ENCODE measurements at regions not wholly inside any gene's neighbourhood (a gene's known extent, or its start where the extent isn't known, plus 50 kb on each side); places are given as distances from the start of the nearest gene placed in this dataset.

DNA sequence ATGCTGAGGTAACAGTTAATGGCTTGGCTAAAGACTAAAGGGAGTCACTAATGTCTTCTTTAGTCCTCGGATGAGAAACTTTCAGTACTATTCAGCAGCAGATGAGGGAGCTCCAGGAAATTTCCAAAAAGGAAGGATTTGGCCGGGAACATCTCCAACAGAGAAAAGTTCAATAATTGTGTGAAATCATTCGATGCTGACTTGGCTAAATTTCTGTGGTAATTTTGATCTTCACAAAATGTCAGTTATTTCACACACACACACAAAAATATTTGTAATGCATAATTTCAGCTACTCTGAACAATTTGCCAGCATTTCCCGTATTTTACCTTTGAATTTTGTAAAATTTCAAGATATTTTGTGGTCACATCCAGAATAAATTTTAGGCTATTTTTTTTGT is 462.8 kb upstream of the MDFIC2 start:
- intact Hi-C loops (cut with DNase I) = no loop called here
- Histone ChIP-seq H3K9me3 (no peaks in the 10 kb centered on the region), H3K4me1 (no peaks in the 10 kb centered on the region), H3K4me3 (replicated peaks in 1 of 3) (no peak overlapping the region), H3K27me3 (no peaks in the 10 kb centered on the region), H3K36me3 (no peaks in the 10 kb centered on the region), H3K27ac (no peak overlapping the region)
- 70 to 82% methylated on average over 4 of the region's 4 CpGs for WGBS, 2 donors
- DNase-seq = no peak
- TF ChIP-seq POLR2A (IDR thresholded peaks at IDR 0.05) = no peak
- TF ChIP-seq, protein P1, sequence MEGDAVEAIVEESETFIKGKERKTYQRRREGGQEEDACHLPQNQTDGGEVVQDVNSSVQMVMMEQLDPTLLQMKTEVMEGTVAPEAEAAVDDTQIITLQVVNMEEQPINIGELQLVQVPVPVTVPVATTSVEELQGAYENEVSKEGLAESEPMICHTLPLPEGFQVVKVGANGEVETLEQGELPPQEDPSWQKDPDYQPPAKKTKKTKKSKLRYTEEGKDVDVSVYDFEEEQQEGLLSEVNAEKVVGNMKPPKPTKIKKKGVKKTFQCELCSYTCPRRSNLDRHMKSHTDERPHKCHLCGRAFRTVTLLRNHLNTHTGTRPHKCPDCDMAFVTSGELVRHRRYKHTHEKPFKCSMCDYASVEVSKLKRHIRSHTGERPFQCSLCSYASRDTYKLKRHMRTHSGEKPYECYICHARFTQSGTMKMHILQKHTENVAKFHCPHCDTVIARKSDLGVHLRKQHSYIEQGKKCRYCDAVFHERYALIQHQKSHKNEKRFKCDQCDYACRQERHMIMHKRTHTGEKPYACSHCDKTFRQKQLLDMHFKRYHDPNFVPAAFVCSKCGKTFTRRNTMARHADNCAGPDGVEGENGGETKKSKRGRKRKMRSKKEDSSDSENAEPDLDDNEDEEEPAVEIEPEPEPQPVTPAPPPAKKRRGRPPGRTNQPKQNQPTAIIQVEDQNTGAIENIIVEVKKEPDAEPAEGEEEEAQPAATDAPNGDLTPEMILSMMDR (IDR thresholded peaks at IDR 0.05) = no peak

DNA sequence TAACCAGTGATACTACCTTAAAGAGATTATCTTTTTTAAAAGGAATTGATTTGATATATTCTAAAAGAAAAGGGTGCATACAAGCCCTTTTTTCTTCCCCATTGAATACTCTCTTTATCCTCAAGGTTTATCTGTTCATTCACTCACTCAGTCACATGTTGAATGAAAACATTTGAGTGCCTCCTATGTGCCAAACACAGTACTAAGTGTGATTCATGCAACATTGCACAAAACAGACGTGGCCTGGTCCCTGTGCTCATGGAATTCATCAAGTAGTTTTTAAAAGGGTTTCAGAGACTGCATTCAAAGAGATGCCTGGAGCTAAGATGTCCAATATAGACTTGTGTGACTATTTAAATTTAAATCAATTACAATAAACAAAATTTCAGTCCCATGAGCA is 462.2 kb upstream of the MDFIC2 start:
- no peak for DNase-seq
- H3K27ac ChIP-seq = no peak overlapping the region
- no peaks in the 10 kb centered on the region for H3K9me3 ChIP-seq
- 39 to 48% methylated on average over 1 of the region's 1 CpG for WGBS, 2 donors
- H3K4me1 ChIP-seq = no peaks in the 10 kb centered on the region
- intact Hi-C loops (cut with DNase I) = no loop called here
- H3K27me3 ChIP-seq = no peaks in the 10 kb centered on the region
- no peak for TF ChIP-seq POLR2A (IDR thresholded peaks at IDR 0.05)
- TF ChIP-seq, protein P1 (IDR thresholded peaks at IDR 0.05) = no peak
- no peaks in the 10 kb centered on the region for H3K36me3 ChIP-seq
- H3K4me3 ChIP-seq (replicated peaks in 1 of 3) = no peak overlapping the region

DNA sequence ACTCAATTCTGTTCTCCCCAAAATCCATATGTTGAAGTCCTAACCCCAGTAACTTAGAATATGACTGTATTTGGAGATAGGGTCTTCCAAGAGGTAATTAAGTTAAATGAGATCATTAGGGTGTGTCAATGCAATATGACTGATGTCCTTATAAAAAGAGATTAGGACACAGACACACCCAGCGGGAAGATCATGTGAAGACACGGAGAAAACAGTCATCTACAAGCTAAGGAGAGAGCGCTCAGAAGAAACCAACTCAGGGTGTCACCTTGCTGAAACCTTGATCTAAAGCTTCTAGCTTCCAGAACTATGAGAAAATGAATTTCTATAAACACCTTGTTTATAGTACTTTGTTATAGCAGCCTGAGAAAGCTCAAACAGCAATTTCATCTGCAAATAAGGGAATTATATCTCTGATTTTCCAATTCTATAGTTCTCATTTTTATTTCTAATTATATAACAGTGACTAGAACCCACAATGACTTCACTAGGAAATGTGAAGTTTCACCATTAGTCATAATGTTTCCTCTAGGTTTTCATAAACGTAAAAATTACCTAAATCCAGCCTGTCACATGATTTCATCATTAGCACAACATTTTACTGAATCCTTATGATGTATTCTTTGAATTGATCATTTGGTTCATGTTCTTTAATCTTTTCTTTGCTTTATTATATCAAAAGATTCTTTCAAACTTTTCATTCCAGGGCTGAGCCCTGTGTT is 459.1 kb upstream of the MDFIC2 start:
- intact Hi-C loops (cut with DNase I) = no loop called here
- no peaks in the 10 kb centered on the region for H3K36me3 ChIP-seq
- no peaks in the 10 kb centered on the region for H3K4me1 ChIP-seq
- H3K27ac ChIP-seq = no peak overlapping the region
- DNase-seq = no peak
- no peak overlapping the region for H3K4me3 ChIP-seq (replicated peaks in 1 of 3)
- H3K9me3 ChIP-seq = no peaks in the 10 kb centered on the region
- no peaks in the 10 kb centered on the region for H3K27me3 ChIP-seq
- 84 to 92% methylated on average over 4 of the region's 4 CpGs for WGBS, 2 donors
- TF ChIP-seq POLR2A (IDR thresholded peaks at IDR 0.05) = no peak
- TF ChIP-seq, protein P1 (IDR thresholded peaks at IDR 0.05) = no peak

DNA sequence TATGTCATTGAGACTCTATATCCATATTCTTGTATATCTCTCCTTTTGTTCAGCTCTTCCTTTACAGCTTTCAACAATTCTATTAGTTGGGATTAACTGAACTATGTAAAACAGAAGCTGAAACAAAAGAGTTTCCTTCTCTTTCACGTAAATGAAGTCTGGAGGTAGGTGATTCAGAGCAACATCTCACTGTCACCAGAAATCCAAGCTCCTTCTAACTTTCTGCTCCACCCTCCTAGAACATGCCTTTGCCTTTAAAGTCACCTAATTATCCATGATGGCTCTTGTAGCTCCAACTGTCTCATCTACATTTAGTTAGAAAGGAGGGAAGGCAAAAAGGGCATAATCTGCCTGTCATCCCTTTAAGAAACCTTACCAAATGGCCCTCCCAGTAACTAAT is 458.2 kb upstream of the MDFIC2 start:
- no peak for TF ChIP-seq POLR2A (IDR thresholded peaks at IDR 0.05)
- TF ChIP-seq, protein P1 (IDR thresholded peaks at IDR 0.05) = no peak
- H3K9me3 ChIP-seq = no peaks in the 10 kb centered on the region
- no peak overlapping the region for H3K27ac ChIP-seq
- no peaks in the 10 kb centered on the region for H3K27me3 ChIP-seq
- no peaks in the 10 kb centered on the region for H3K36me3 ChIP-seq
- WGBS, 2 donors = 88 to 92% methylated on average over 1 of the region's 1 CpG
- no peaks in the 10 kb centered on the region for H3K4me1 ChIP-seq
- no peak for DNase-seq
- H3K4me3 ChIP-seq (replicated peaks in 1 of 3) = no peak overlapping the region
- intact Hi-C loops (cut with DNase I) = no loop called here

DNA sequence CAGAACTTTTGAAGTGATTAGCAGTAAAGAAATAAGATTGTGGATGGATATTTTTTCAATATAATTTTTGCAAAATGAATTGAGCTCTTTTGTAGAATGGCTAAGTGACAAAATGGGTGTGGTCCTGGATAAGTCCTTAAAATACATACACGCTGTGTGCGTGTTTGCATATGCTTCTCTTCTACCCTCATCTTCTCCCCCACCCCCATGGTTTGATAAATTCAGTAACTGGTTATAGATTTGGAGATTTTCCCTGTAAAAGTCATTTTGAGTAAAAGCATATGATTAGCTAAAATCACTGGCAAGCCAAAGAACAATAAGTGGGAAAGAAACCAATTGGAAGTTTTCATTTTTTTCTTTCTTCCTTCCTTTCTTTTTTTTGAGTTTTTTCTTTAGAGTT is 453.9 kb upstream of the MDFIC2 start:
- Histone ChIP-seq H3K4me1 (no peaks in the 10 kb centered on the region), H3K27ac (no peak overlapping the region), H3K4me3 (replicated peaks in 1 of 3) (no peak overlapping the region), H3K27me3 (no peaks in the 10 kb centered on the region), H3K36me3 (no peaks in the 10 kb centered on the region), H3K9me3 (no peaks in the 10 kb centered on the region)
- DNase-seq = no peak
- intact Hi-C loops (cut with DNase I) = no loop called here
- 71 to 90% methylated on average over 2 of the region's 2 CpGs for WGBS, 2 donors
- TF ChIP-seq POLR2A (IDR thresholded peaks at IDR 0.05) = no peak
- TF ChIP-seq, protein P1 (IDR thresholded peaks at IDR 0.05) = no peak

Measured in thyroid gland (tissue), 4 donors.